ENCODE measurements at regions not wholly inside any gene's neighbourhood (a gene's known extent, or its start where the extent isn't known, plus 50 kb on each side); places are given as distances from the start of the nearest gene placed in this dataset.

- no peak for TF ChIP-seq NCOR1 (IDR thresholded peaks at IDR 0.05; ENCODE audit: borderline replicate concordance, low read length)
- no peak for TF ChIP-seq TP53 (CRISPR knock-in tag; conservative IDR thresholded peaks at IDR 0.05)
- TF ChIP-seq ZSCAN20 (CRISPR knock-in tag; IDR thresholded peaks at IDR 0.05; ENCODE audit: borderline replicate concordance): no peak
- no peak; the same call in 1 of the 2 replicates for TF ChIP-seq ZSCAN25 (CRISPR knock-in tag; IDR thresholded peaks at IDR 0.05)
- TF ChIP-seq ZNF230 (CRISPR knock-in tag; IDR thresholded peaks at IDR 0.05): no peak
- TF ChIP-seq UBTF (CRISPR knock-in tag; IDR thresholded peaks at IDR 0.05): no peak
- TF ChIP-seq SIX1 (CRISPR knock-in tag; IDR thresholded peaks at IDR 0.05; ENCODE audit: borderline replicate concordance): no peak
- no peak for TF ChIP-seq ZNF160 (CRISPR knock-in tag; IDR thresholded peaks at IDR 0.05)
- no peak for TF ChIP-seq ZBTB42 (CRISPR knock-in tag; IDR thresholded peaks at IDR 0.05)
- no peak for TF ChIP-seq ZNF773 (CRISPR knock-in tag; IDR thresholded peaks at IDR 0.05; ENCODE audit: borderline replicate concordance)
- no peak for TF ChIP-seq RELA (CRISPR knock-in tag; IDR thresholded peaks at IDR 0.05)
- no peak for TF ChIP-seq CENPBD1 (CRISPR knock-in tag; IDR thresholded peaks at IDR 0.05; ENCODE audit: borderline replicate concordance, low read depth)
- TF ChIP-seq ZNF766 (CRISPR knock-in tag; IDR thresholded peaks at IDR 0.05; ENCODE audit: borderline replicate concordance): no peak
- TF ChIP-seq WIZ (CRISPR knock-in tag; IDR thresholded peaks at IDR 0.05): no peak
- no peak for TF ChIP-seq ZNF143 (CRISPR knock-in tag; IDR thresholded peaks at IDR 0.05)
- TF ChIP-seq PITX1 (CRISPR knock-in tag; IDR thresholded peaks at IDR 0.05): peak; percentile 21; the same call in 1 of the 2 replicates
- peak; percentile 82 for TF ChIP-seq HNF4A (CRISPR knock-in tag; IDR thresholded peaks at IDR 0.05)
- TF ChIP-seq SUZ12 (IDR thresholded peaks at IDR 0.05; ENCODE audit: low read depth, low read length): no peak
- no peak for TF ChIP-seq ZNF550 (CRISPR knock-in tag; IDR thresholded peaks at IDR 0.05; ENCODE audit: borderline replicate concordance)
- TF ChIP-seq GTF2F1 (IDR thresholded peaks at IDR 0.05; ENCODE audit: low read length): no peak
- no peak for TF ChIP-seq THAP7 (CRISPR knock-in tag; IDR thresholded peaks at IDR 0.05)
- TF ChIP-seq NR2F6 (IDR thresholded peaks at IDR 0.05): no peak
- TF ChIP-seq NR2F6 (CRISPR knock-in tag; IDR thresholded peaks at IDR 0.05): 0 out of 2 replicates have a peak, but pooled peaks have one; percentile 11
- no peak for TF ChIP-seq HCFC1 (IDR thresholded peaks at IDR 0.05; ENCODE audit: low read depth, low read length)
- no peak for TF ChIP-seq RNF2 (conservative IDR thresholded peaks at IDR 0.05; ENCODE audit: low read depth)
- TF ChIP-seq ESRRA (CRISPR knock-in tag; IDR thresholded peaks at IDR 0.05; ENCODE audit: low read depth): 0 out of 2 replicates have a peak, but pooled peaks have one; percentile 30
- no peak for TF ChIP-seq FUBP1 (CRISPR knock-in tag; IDR thresholded peaks at IDR 0.05; ENCODE audit: borderline replicate concordance)
- 0 out of 2 replicates have a peak, but pooled peaks have one; percentile 17 for TF ChIP-seq KDM1A (CRISPR knock-in tag; IDR thresholded peaks at IDR 0.05)
Observed at GRCh38 chr11:45501392-45502225, 163.8 kb downstream of the CHST1 start (continued).
